ENCODE measurements at regions not wholly inside any gene's neighbourhood (a gene's known extent, or its start where the extent isn't known, plus 50 kb on each side); places are given as distances from the start of the nearest gene placed in this dataset.

GRCh38 chr1:3976821-3977220 lies 76.7 kb upstream of the C1orf174 start:
- Histone ChIP-seq H3K36me3 (ENCODE audit: control insufficient read depth in 3 of 3, insufficient read depth in 3 of 3, low read length in 3 of 3) (no peaks in the 10 kb centered on the region), H3K4me3 (ENCODE audit: low read length in 3 of 3) (no peak overlapping the region), H3K9me3 (ENCODE audit: control insufficient read depth in 3 of 3, low read length in 3 of 3) (no peaks in the 10 kb centered on the region), H3K9ac (ENCODE audit: low read depth in 1 of 3, low read length in 3 of 3) (no peak overlapping the region), H3K4me1 (ENCODE audit: control insufficient read depth in 3 of 3, insufficient read depth in 3 of 3, low read length in 3 of 3) (no peaks in the 10 kb centered on the region), H3K27me3 (ENCODE audit: control insufficient read depth in 3 of 3, insufficient read depth in 3 of 3, low read length in 3 of 3) (peaks cover 3 to 39% (median 31%) of the 10 kb centered on the region in 3 donors), H3K27ac (ENCODE audit: low read depth, low read length) (no peak overlapping the region)

GRCh38 chr1:3978196-3978989 lies 78.3 kb upstream of the C1orf174 start:
- no peaks in the 10 kb centered on the region for H3K36me3 ChIP-seq (ENCODE audit: control insufficient read depth in 3 of 3, insufficient read depth in 3 of 3, low read length in 3 of 3)
- no peak overlapping the region for H3K9ac ChIP-seq (ENCODE audit: low read depth in 1 of 3, low read length in 3 of 3)
- H3K9me3 ChIP-seq (ENCODE audit: control insufficient read depth in 3 of 3, low read length in 3 of 3) = no peaks in the 10 kb centered on the region
- no peaks in the 10 kb centered on the region for H3K4me1 ChIP-seq (ENCODE audit: control insufficient read depth in 3 of 3, insufficient read depth in 3 of 3, low read length in 3 of 3)
- no peak overlapping the region for H3K27ac ChIP-seq (ENCODE audit: low read depth, low read length)
- H3K4me3 ChIP-seq (ENCODE audit: low read length in 3 of 3) = no peak overlapping the region
- H3K27me3 ChIP-seq (ENCODE audit: control insufficient read depth in 3 of 3, insufficient read depth in 3 of 3, low read length in 3 of 3) = peaks cover 3 to 41% (median 33%) of the 10 kb centered on the region in 3 donors

GRCh38 chr1:3978990-3979325 lies 78.9 kb upstream of the C1orf174 start:
- peaks cover 3 to 36% (median 30%) of the 10 kb centered on the region in 3 donors for H3K27me3 ChIP-seq (ENCODE audit: control insufficient read depth in 3 of 3, insufficient read depth in 3 of 3, low read length in 3 of 3)
- no peaks in the 10 kb centered on the region for H3K9me3 ChIP-seq (ENCODE audit: control insufficient read depth in 3 of 3, low read length in 3 of 3)
- H3K4me1 ChIP-seq (ENCODE audit: control insufficient read depth in 3 of 3, insufficient read depth in 3 of 3, low read length in 3 of 3) = no peaks in the 10 kb centered on the region
- no peaks in the 10 kb centered on the region for H3K36me3 ChIP-seq (ENCODE audit: control insufficient read depth in 3 of 3, insufficient read depth in 3 of 3, low read length in 3 of 3)
- no peak overlapping the region for H3K9ac ChIP-seq (ENCODE audit: low read depth in 1 of 3, low read length in 3 of 3)
- H3K27ac ChIP-seq (ENCODE audit: low read depth, low read length) = no peak overlapping the region
- H3K4me3 ChIP-seq (ENCODE audit: low read length in 3 of 3) = no peak overlapping the region

- Histone ChIP-seq H3K9me3 (ENCODE audit: control insufficient read depth in 3 of 3, low read length in 3 of 3) (no peaks in the 10 kb centered on the region), H3K4me1 (ENCODE audit: control insufficient read depth in 3 of 3, insufficient read depth in 3 of 3, low read length in 3 of 3) (no peaks in the 10 kb centered on the region), H3K27me3 (ENCODE audit: control insufficient read depth in 3 of 3, insufficient read depth in 3 of 3, low read length in 3 of 3) (peaks cover 3 to 36% (median 24%) of the 10 kb centered on the region in 3 donors), H3K27ac (ENCODE audit: low read depth, low read length) (no peak overlapping the region), H3K9ac (ENCODE audit: low read depth in 1 of 3, low read length in 3 of 3) (no peak overlapping the region), H3K36me3 (ENCODE audit: control insufficient read depth in 3 of 3, insufficient read depth in 3 of 3, low read length in 3 of 3) (no peaks in the 10 kb centered on the region), H3K4me3 (ENCODE audit: low read length in 3 of 3) (no peak overlapping the region)
Measured at GRCh38 chr1:3981261-3981660, 81.2 kb upstream of the C1orf174 start.

GRCh38 chr1:3981746-3982505 lies 81.9 kb upstream of the C1orf174 start:
- H3K9ac ChIP-seq (ENCODE audit: low read depth in 1 of 3, low read length in 3 of 3) = no peak overlapping the region

GRCh38 chr1:3983181-3983580 lies 83.1 kb upstream of the C1orf174 start:
- no peak overlapping the region for H3K4me3 ChIP-seq (ENCODE audit: low read length in 3 of 3)
- H3K9ac ChIP-seq (ENCODE audit: low read depth in 1 of 3, low read length in 3 of 3) = no peak overlapping the region
- no peaks in the 10 kb centered on the region for H3K9me3 ChIP-seq (ENCODE audit: control insufficient read depth in 3 of 3, low read length in 3 of 3)
- no peaks in the 10 kb centered on the region for H3K4me1 ChIP-seq (ENCODE audit: control insufficient read depth in 3 of 3, insufficient read depth in 3 of 3, low read length in 3 of 3)
- no peak overlapping the region for H3K27ac ChIP-seq (ENCODE audit: low read depth, low read length)
- no peaks in the 10 kb centered on the region for H3K36me3 ChIP-seq (ENCODE audit: control insufficient read depth in 3 of 3, insufficient read depth in 3 of 3, low read length in 3 of 3)
- peaks cover 3 to 41% (median 11%) of the 10 kb centered on the region in 3 donors for H3K27me3 ChIP-seq (ENCODE audit: control insufficient read depth in 3 of 3, insufficient read depth in 3 of 3, low read length in 3 of 3)

More at GRCh38 chr1:3981746-3982505, 81.9 kb upstream of the C1orf174 start:
- H3K36me3 ChIP-seq (ENCODE audit: control insufficient read depth in 3 of 3, insufficient read depth in 3 of 3, low read length in 3 of 3) = no peaks in the 10 kb centered on the region
- H3K27me3 ChIP-seq (ENCODE audit: control insufficient read depth in 3 of 3, insufficient read depth in 3 of 3, low read length in 3 of 3) = peaks cover 3 to 33% (median 18%) of the 10 kb centered on the region in 3 donors
- H3K4me3 ChIP-seq (ENCODE audit: low read length in 3 of 3) = no peak overlapping the region
- H3K27ac ChIP-seq (ENCODE audit: low read depth, low read length) = no peak overlapping the region
- no peaks in the 10 kb centered on the region for H3K4me1 ChIP-seq (ENCODE audit: control insufficient read depth in 3 of 3, insufficient read depth in 3 of 3, low read length in 3 of 3)
- no peaks in the 10 kb centered on the region for H3K9me3 ChIP-seq (ENCODE audit: control insufficient read depth in 3 of 3, low read length in 3 of 3)

- Histone ChIP-seq H3K9ac (ENCODE audit: low read depth in 1 of 3, low read length in 3 of 3) (no peak overlapping the region), H3K4me1 (ENCODE audit: control insufficient read depth in 3 of 3, insufficient read depth in 3 of 3, low read length in 3 of 3) (no peaks in the 10 kb centered on the region), H3K4me3 (ENCODE audit: low read length in 3 of 3) (no peak overlapping the region), H3K9me3 (ENCODE audit: control insufficient read depth in 3 of 3, low read length in 3 of 3) (no peaks in the 10 kb centered on the region), H3K36me3 (ENCODE audit: control insufficient read depth in 3 of 3, insufficient read depth in 3 of 3, low read length in 3 of 3) (no peaks in the 10 kb centered on the region), H3K27ac (ENCODE audit: low read depth, low read length) (no peak overlapping the region), H3K27me3 (ENCODE audit: control insufficient read depth in 3 of 3, insufficient read depth in 3 of 3, low read length in 3 of 3) (peaks cover 3 to 35% (median 9%) of the 10 kb centered on the region in 3 donors)
Measured at GRCh38 chr1:3984586-3984985, 84.5 kb upstream of the C1orf174 start.

GRCh38 chr1:3986686-3987218 lies 86.7 kb upstream of the C1orf174 start:
- Histone ChIP-seq H3K4me1 (ENCODE audit: control insufficient read depth in 3 of 3, insufficient read depth in 3 of 3, low read length in 3 of 3) (no peaks in the 10 kb centered on the region), H3K27me3 (ENCODE audit: control insufficient read depth in 3 of 3, insufficient read depth in 3 of 3, low read length in 3 of 3) (peaks cover 0 to 26% (median 9%) of the 10 kb centered on the region in 3 donors), H3K27ac (ENCODE audit: low read depth, low read length) (no peak overlapping the region), H3K9ac (ENCODE audit: low read depth in 1 of 3, low read length in 3 of 3) (no peak overlapping the region), H3K36me3 (ENCODE audit: control insufficient read depth in 3 of 3, insufficient read depth in 3 of 3, low read length in 3 of 3) (no peaks in the 10 kb centered on the region), H3K9me3 (ENCODE audit: control insufficient read depth in 3 of 3, low read length in 3 of 3) (peaks cover 0 to 4% (median 0%) of the 10 kb centered on the region in 3 donors), H3K4me3 (ENCODE audit: low read length in 3 of 3) (no peak overlapping the region)

- H3K9ac ChIP-seq (ENCODE audit: low read depth in 1 of 3, low read length in 3 of 3) = no peak overlapping the region
- no peak overlapping the region for H3K4me3 ChIP-seq (ENCODE audit: low read length in 3 of 3)
- no peaks in the 10 kb centered on the region for H3K36me3 ChIP-seq (ENCODE audit: control insufficient read depth in 3 of 3, insufficient read depth in 3 of 3, low read length in 3 of 3)
- H3K9me3 ChIP-seq (ENCODE audit: control insufficient read depth in 3 of 3, low read length in 3 of 3) = peaks cover 0 to 4% (median 0%) of the 10 kb centered on the region in 3 donors
- H3K4me1 ChIP-seq (ENCODE audit: control insufficient read depth in 3 of 3, insufficient read depth in 3 of 3, low read length in 3 of 3) = no peaks in the 10 kb centered on the region
- peaks cover 0 to 17% (median 13%) of the 10 kb centered on the region in 3 donors for H3K27me3 ChIP-seq (ENCODE audit: control insufficient read depth in 3 of 3, insufficient read depth in 3 of 3, low read length in 3 of 3)
- no peak overlapping the region for H3K27ac ChIP-seq (ENCODE audit: low read depth, low read length)
Measured at GRCh38 chr1:3987669-3988235, 87.7 kb upstream of the C1orf174 start.
